ENCODE measurements at regions not wholly inside any gene's neighbourhood (a gene's known extent, or its start where the extent isn't known, plus 50 kb on each side); places are given as distances from the start of the nearest gene placed in this dataset.

DNA sequence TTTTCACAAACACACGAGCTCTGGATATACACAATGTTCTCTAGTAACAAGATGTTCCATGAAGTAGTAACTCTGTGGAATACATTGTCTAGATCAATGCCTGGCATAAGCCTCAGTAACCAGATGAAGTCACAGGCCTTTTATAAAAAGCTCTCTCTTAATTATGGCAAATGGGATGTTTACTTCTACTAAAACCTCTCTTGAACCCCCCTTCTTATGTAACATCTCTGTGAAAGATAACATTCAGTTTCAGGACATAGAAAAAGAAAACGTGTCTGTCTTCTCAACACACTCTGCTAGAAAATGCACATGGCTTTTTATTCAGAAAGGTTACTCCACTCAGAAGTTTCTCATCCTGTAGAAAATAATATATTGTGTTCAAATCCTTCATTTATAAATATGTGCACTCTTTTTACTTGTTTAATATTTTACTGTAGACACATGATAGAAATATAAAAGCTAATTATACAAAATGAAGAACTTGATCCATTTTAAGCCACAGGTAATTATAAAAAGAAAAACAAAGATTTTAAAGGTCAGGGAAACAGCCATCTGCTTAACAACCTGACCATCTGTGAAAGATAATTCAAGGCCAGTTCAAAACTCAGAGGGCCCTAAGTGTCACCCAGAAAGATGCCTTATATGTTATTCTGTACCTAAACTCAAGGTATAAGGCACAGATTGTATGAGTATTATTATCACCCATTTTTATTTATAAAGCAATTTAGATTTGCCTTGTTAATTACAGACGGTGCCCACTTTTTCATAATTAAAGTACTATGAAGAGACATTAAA, 812.0 kb downstream of the CDH18 start:
- no peak overlapping the region for H3K27ac ChIP-seq (ENCODE audit: low read length)
- no peaks in the 10 kb centered on the region for H3K27me3 ChIP-seq (ENCODE audit: insufficient read depth, low read length)
- no peaks in the 10 kb centered on the region for H3K4me1 ChIP-seq (ENCODE audit: insufficient read depth, low read length)
- no peaks in the 10 kb centered on the region for H3K9me3 ChIP-seq (ENCODE audit: insufficient read depth, low read depth, low read length)
- H3K4me3 ChIP-seq (ENCODE audit: low read length): no peak overlapping the region
- H3K36me3 ChIP-seq (ENCODE audit: insufficient read depth, low read depth, low read length): no peaks in the 10 kb centered on the region
- H3K9ac ChIP-seq (ENCODE audit: low read depth, low read length): no peak overlapping the region

- no peaks in the 10 kb centered on the region for H3K36me3 ChIP-seq (ENCODE audit: insufficient read depth, low read depth, low read length)
- no peak overlapping the region for H3K9ac ChIP-seq (ENCODE audit: low read depth, low read length)
- H3K9me3 ChIP-seq (ENCODE audit: insufficient read depth, low read depth, low read length): no peaks in the 10 kb centered on the region
- no peak overlapping the region for H3K27ac ChIP-seq (ENCODE audit: low read length)
- no peaks in the 10 kb centered on the region for H3K4me1 ChIP-seq (ENCODE audit: insufficient read depth, low read length)
- no peaks in the 10 kb centered on the region for H3K27me3 ChIP-seq (ENCODE audit: insufficient read depth, low read length)
- H3K4me3 ChIP-seq (ENCODE audit: low read length): no peak overlapping the region
Observed at GRCh38 chr5:19179571-19179970, 808.4 kb downstream of the CDH18 start.

GRCh38 chr5:19189176-19189575, 798.8 kb downstream of the CDH18 start:
- Histone ChIP-seq H3K4me3 (ENCODE audit: low read length) (no peak overlapping the region), H3K27ac (ENCODE audit: low read length) (no peak overlapping the region), H3K36me3 (ENCODE audit: insufficient read depth, low read depth, low read length) (no peaks in the 10 kb centered on the region), H3K9ac (ENCODE audit: low read depth, low read length) (no peak overlapping the region), H3K9me3 (ENCODE audit: insufficient read depth, low read depth, low read length) (no peaks in the 10 kb centered on the region), H3K4me1 (ENCODE audit: insufficient read depth, low read length) (no peaks in the 10 kb centered on the region), H3K27me3 (ENCODE audit: insufficient read depth, low read length) (no peaks in the 10 kb centered on the region)

DNA sequence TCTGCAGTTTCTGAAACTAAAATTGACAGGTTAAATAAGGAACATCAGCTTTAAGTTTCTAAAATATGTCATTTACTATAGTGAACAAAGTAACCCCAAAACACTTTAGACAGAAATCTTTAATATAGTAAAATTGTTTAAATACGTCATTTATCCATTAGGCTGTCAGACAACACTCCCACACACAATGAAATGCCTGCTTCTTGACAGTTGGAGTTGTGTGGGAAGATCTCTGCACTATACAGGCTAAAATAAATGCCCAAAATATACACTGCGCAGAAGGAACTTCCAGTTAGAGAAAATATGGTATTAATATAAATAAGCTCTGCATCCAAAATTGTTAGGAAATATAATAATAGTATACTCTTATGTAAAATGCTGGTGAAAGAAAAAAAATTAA, 794.4 kb downstream of the CDH18 start:
- no peak overlapping the region for H3K4me3 ChIP-seq (ENCODE audit: low read length)
- no peak overlapping the region for H3K27ac ChIP-seq (ENCODE audit: low read length)
- H3K27me3 ChIP-seq (ENCODE audit: insufficient read depth, low read length): no peaks in the 10 kb centered on the region
- H3K9me3 ChIP-seq (ENCODE audit: insufficient read depth, low read depth, low read length): no peaks in the 10 kb centered on the region
- H3K4me1 ChIP-seq (ENCODE audit: insufficient read depth, low read length): no peaks in the 10 kb centered on the region
- H3K9ac ChIP-seq (ENCODE audit: low read depth, low read length): no peak overlapping the region
- H3K36me3 ChIP-seq (ENCODE audit: insufficient read depth, low read depth, low read length): no peaks in the 10 kb centered on the region

DNA sequence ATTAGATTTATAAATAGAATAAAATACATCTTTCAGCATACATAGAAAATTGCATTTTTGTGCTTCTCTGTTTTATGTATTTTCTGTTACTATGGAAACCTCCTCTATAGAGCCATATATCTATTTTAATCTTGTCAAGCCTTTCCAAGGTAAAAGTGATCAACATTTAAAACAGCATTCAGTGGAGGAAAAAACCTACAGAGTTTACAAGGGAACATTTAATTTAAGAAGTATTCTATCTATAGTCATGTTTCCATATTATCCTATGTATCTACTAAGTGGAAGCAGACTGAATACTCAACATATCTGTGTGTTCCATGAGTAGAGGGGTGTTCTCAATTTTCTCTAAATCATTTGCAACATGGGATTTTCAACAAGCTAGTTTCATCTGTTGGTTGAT, 791.4 kb downstream of the CDH18 start:
- Histone ChIP-seq H3K27me3 (ENCODE audit: insufficient read depth, low read length) (no peaks in the 10 kb centered on the region), H3K9ac (ENCODE audit: low read depth, low read length) (no peak overlapping the region), H3K27ac (ENCODE audit: low read length) (no peak overlapping the region), H3K4me3 (ENCODE audit: low read length) (no peak overlapping the region), H3K4me1 (ENCODE audit: insufficient read depth, low read length) (no peaks in the 10 kb centered on the region), H3K9me3 (ENCODE audit: insufficient read depth, low read depth, low read length) (no peaks in the 10 kb centered on the region), H3K36me3 (ENCODE audit: insufficient read depth, low read depth, low read length) (no peaks in the 10 kb centered on the region)

DNA sequence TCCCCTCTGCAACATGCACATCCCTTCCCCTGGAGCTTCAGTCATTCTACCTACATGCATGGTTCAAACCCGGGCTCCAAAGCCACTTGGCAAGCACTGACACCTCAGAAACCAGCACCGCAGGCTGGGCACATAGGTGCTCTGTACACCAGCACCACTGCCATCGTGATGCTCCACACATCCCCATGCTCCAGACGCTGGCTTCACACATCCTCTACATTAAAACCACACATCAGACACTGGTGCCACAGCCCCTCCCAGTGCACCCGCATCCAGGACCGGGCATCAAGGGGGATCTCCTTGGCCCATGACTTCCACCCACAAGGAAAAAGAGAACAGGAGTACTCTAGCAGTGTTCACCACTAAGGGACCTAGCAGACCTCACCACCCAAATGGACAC, 787.7 kb downstream of the CDH18 start:
- Histone ChIP-seq H3K9me3 (ENCODE audit: insufficient read depth, low read depth, low read length) (no peaks in the 10 kb centered on the region), H3K27ac (ENCODE audit: low read length) (no peak overlapping the region), H3K27me3 (ENCODE audit: insufficient read depth, low read length) (no peaks in the 10 kb centered on the region), H3K9ac (ENCODE audit: low read depth, low read length) (no peak overlapping the region), H3K36me3 (ENCODE audit: insufficient read depth, low read depth, low read length) (no peaks in the 10 kb centered on the region), H3K4me1 (ENCODE audit: insufficient read depth, low read length) (no peaks in the 10 kb centered on the region), H3K4me3 (ENCODE audit: low read length) (no peak overlapping the region)

- H3K36me3 ChIP-seq (ENCODE audit: insufficient read depth, low read depth, low read length): no peaks in the 10 kb centered on the region
- H3K27me3 ChIP-seq (ENCODE audit: insufficient read depth, low read length): no peaks in the 10 kb centered on the region
- no peak overlapping the region for H3K4me3 ChIP-seq (ENCODE audit: low read length)
- no peaks in the 10 kb centered on the region for H3K9me3 ChIP-seq (ENCODE audit: insufficient read depth, low read depth, low read length)
- H3K4me1 ChIP-seq (ENCODE audit: insufficient read depth, low read length): no peaks in the 10 kb centered on the region
- H3K27ac ChIP-seq (ENCODE audit: low read length): no peak overlapping the region
- no peak overlapping the region for H3K9ac ChIP-seq (ENCODE audit: low read depth, low read length)
Observed at GRCh38 chr5:19208397-19208796, 779.6 kb downstream of the CDH18 start.

GRCh38 chr5:19210886-19211285, 777.1 kb downstream of the CDH18 start:
- H3K9me3 ChIP-seq (ENCODE audit: insufficient read depth, low read depth, low read length): no peaks in the 10 kb centered on the region

DNA sequence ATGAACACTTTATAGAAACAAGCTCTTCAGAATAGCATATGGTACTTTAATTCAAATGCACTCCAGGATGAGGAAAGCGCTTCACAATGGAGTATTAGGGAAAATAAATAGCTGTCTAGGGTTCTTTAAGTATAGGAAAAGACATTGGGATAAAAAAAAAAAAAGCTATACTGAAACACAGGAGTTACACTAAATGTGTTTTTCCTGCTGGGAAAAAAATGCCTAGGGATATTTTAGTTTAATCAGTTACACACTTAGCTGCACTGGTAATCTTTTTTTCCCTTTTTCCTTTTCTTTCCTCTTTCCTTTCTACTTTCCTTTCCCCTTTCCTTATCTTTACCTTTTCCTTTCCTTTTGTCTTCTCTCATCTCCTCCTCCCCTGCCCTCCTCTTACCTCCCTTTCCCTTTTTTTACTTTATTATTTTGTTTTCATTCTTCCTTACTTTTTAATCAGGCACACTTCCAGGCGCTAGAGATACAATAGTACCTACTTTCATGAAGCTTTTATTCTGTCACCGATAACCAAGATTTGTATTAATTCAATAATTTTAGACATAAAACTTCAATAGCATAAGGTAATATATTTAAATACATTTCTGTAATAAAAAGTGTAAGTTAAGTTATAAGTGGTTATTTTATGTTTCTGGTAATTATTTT, 758.7 kb downstream of the CDH18 start:
- H3K4me1 ChIP-seq (ENCODE audit: insufficient read depth, low read length): peaks cover 7% of the 10 kb centered on the region; the same call in 1 of the 2 replicates
- H3K9ac ChIP-seq (ENCODE audit: low read depth, low read length): no peak overlapping the region
- H3K4me3 ChIP-seq (ENCODE audit: low read length): no peak overlapping the region
- no peaks in the 10 kb centered on the region for H3K36me3 ChIP-seq (ENCODE audit: insufficient read depth, low read depth, low read length)
- H3K9me3 ChIP-seq (ENCODE audit: insufficient read depth, low read depth, low read length): no peaks in the 10 kb centered on the region
- H3K27ac ChIP-seq (ENCODE audit: low read length): no peak overlapping the region
- no peaks in the 10 kb centered on the region for H3K27me3 ChIP-seq (ENCODE audit: insufficient read depth, low read length)

More at GRCh38 chr5:19210886-19211285, 777.1 kb downstream of the CDH18 start:
- Histone ChIP-seq H3K27me3 (ENCODE audit: insufficient read depth, low read length) (no peaks in the 10 kb centered on the region), H3K36me3 (ENCODE audit: insufficient read depth, low read depth, low read length) (no peaks in the 10 kb centered on the region), H3K4me3 (ENCODE audit: low read length) (no peak overlapping the region), H3K4me1 (ENCODE audit: insufficient read depth, low read length) (no peaks in the 10 kb centered on the region), H3K27ac (ENCODE audit: low read length) (no peak overlapping the region), H3K9ac (ENCODE audit: low read depth, low read length) (no peak overlapping the region)

GRCh38 chr5:19233573-19233972, 754.4 kb downstream of the CDH18 start:
- Histone ChIP-seq H3K27me3 (ENCODE audit: insufficient read depth, low read length) (no peaks in the 10 kb centered on the region), H3K27ac (ENCODE audit: low read length) (no peak overlapping the region), H3K9me3 (ENCODE audit: insufficient read depth, low read depth, low read length) (no peaks in the 10 kb centered on the region), H3K4me3 (ENCODE audit: low read length) (no peak overlapping the region), H3K36me3 (ENCODE audit: insufficient read depth, low read depth, low read length) (no peaks in the 10 kb centered on the region), H3K4me1 (ENCODE audit: insufficient read depth, low read length) (no peaks in the 10 kb centered on the region), H3K9ac (ENCODE audit: low read depth, low read length) (no peak overlapping the region)

- no peaks in the 10 kb centered on the region for H3K36me3 ChIP-seq (ENCODE audit: insufficient read depth, low read depth, low read length)
- H3K4me3 ChIP-seq (ENCODE audit: low read length): no peak overlapping the region
- no peaks in the 10 kb centered on the region for H3K9me3 ChIP-seq (ENCODE audit: insufficient read depth, low read depth, low read length)
- H3K4me1 ChIP-seq (ENCODE audit: insufficient read depth, low read length): peaks cover 10% of the 10 kb centered on the region
- H3K27ac ChIP-seq (ENCODE audit: low read length): no peak overlapping the region
- H3K9ac ChIP-seq (ENCODE audit: low read depth, low read length): no peak overlapping the region
- H3K27me3 ChIP-seq (ENCODE audit: insufficient read depth, low read length): no peaks in the 10 kb centered on the region
Observed at GRCh38 chr5:19235101-19235584, 752.9 kb downstream of the CDH18 start.

GRCh38 chr5:19240170-19240569, 747.8 kb downstream of the CDH18 start:
- Histone ChIP-seq H3K27me3 (ENCODE audit: insufficient read depth, low read length) (no peaks in the 10 kb centered on the region), H3K27ac (ENCODE audit: low read length) (no peak overlapping the region), H3K36me3 (ENCODE audit: insufficient read depth, low read depth, low read length) (no peaks in the 10 kb centered on the region), H3K4me1 (ENCODE audit: insufficient read depth, low read length) (peaks cover 14% of the 10 kb centered on the region), H3K4me3 (ENCODE audit: low read length) (no peak overlapping the region), H3K9ac (ENCODE audit: low read depth, low read length) (no peak overlapping the region), H3K9me3 (ENCODE audit: insufficient read depth, low read depth, low read length) (no peaks in the 10 kb centered on the region)

Measured in iPS-20b (cell line).